ENCODE measurements at regions not wholly inside any gene's neighbourhood (a gene's known extent, or its start where the extent isn't known, plus 50 kb on each side); places are given as distances from the start of the nearest gene placed in this dataset.

GRCh38 chr2:67208887-67209500, 188.1 kb upstream of the ETAA1 start:
- TF ChIP-seq MXI1 (IDR thresholded peaks at IDR 0.05; ENCODE audit: borderline replicate concordance, low read depth, low read length) (no peak), RAD21 (IDR thresholded peaks at IDR 0.05; ENCODE audit: low read length) (no peak), CTCF (conservative IDR thresholded peaks at IDR 0.05; ENCODE audit: low read depth, low read length) (no peak), POLR2A (IDR thresholded peaks at IDR 0.05; ENCODE audit: low read depth, low read length) (no peak), BHLHE40 (IDR thresholded peaks at IDR 0.05; ENCODE audit: low read depth, low read length) (no peak), USF2 (IDR thresholded peaks at IDR 0.05; ENCODE audit: low read depth, low read length) (no peak), RFX5 (IDR thresholded peaks at IDR 0.05; ENCODE audit: low read depth, low read length) (no peak), RCOR1 (IDR thresholded peaks at IDR 0.05; ENCODE audit: insufficient replicate concordance, low read length) (no peak), ELK1 (IDR thresholded peaks at IDR 0.05; ENCODE audit: borderline replicate concordance, low read depth, low read length) (no peak)

All from IMR-90 (cell line).